OCI-LY1 (cell line): ENCODE measurements at regions not wholly inside any gene's neighbourhood (a gene's known extent, or its start where the extent isn't known, plus 50 kb on each side); places are given as distances from the start of the nearest gene placed in this dataset.

Experiments
- H2AFZ ChIP-seq: fragments of 200-600 bp; sonication (generic), shearing (Covaris generic); 2 replicates; pipeline ENCODE4 v1.6.0; 2014; ENCODE audit warnings: antibody characterized with exemption, mild to moderate bottlenecking, low read length
- H3F3A ChIP-seq: fragments of 200-600 bp; sonication (generic), shearing (Covaris generic); 2 replicates; pipeline ENCODE4 v1.6.0; 2014; ENCODE audit warnings: mild to moderate bottlenecking, antibody characterized with exemption, low read length, moderate library complexity; ENCODE audit not compliant: insufficient read depth
- H3K27ac ChIP-seq: fragments of 200-600 bp; sonication (generic); 2 replicates; pipeline ENCODE4 v1.5.1; 2014; ENCODE audit warnings: low read length, mixed run types, mild to moderate bottlenecking, low read depth; ENCODE audit not compliant: poor library complexity, severe bottlenecking
- H3K27me3 ChIP-seq: fragments of 200-600 bp; sonication (generic); 2 replicates; pipeline ENCODE4 v1.6.0; 2014; ENCODE audit warnings: antibody characterized with exemption, mild to moderate bottlenecking, low read length, moderate library complexity; ENCODE audit not compliant: insufficient read depth
- H3K36me3 ChIP-seq: fragments of 200-600 bp; sonication (generic); 2 replicates; pipeline ENCODE4 v1.6.1; 2014; ENCODE audit warnings: mild to moderate bottlenecking, antibody characterized with exemption, low read length, moderate library complexity, mixed read lengths; ENCODE audit not compliant: insufficient read depth
- H3K4me1 ChIP-seq: fragments of 200-600 bp; sonication (generic); 2 replicates; pipeline ENCODE4 v1.5.1; 2014; ENCODE audit warnings: mild to moderate bottlenecking, low read length, moderate library complexity; ENCODE audit not compliant: insufficient read depth, severe bottlenecking
- H3K4me2 ChIP-seq: fragments of 200-600 bp; sonication (generic), shearing (Covaris generic); 2 replicates; pipeline ENCODE4 v1.6.1; 2014; ENCODE audit warnings: low read length
- H3K4me3 ChIP-seq: fragments of 200-600 bp; sonication (generic); 2 replicates; pipeline ENCODE4 v1.5.1; 2014; ENCODE audit warnings: low read length, low read depth, mild to moderate bottlenecking, mixed read lengths; ENCODE audit not compliant: poor library complexity, severe bottlenecking
- H3K79me2 ChIP-seq: fragments of 200-600 bp; shearing (Covaris generic); 2 replicates; pipeline ENCODE4 v1.6.1; 2016; ENCODE audit warnings: mixed run types, low read length, mixed read lengths; ENCODE audit not compliant: insufficient read depth
- H3K9ac ChIP-seq: fragments of 200-600 bp; sonication (generic), shearing (Covaris generic); 2 replicates; pipeline ENCODE4 v1.6.1; 2014; ENCODE audit warnings: mild to moderate bottlenecking, low read length, mixed read lengths
- H3K9me2 ChIP-seq: fragments of 200-600 bp; sonication (generic), shearing (Covaris generic); 2 replicates; pipeline ENCODE4 v1.6.1; 2014; ENCODE audit warnings: low read depth, mild to moderate bottlenecking, low read length, mixed read lengths
- H3K9me3 ChIP-seq: fragments of 200-600 bp; shearing (Covaris generic); 2 replicates; pipeline ENCODE4 v1.6.1; 2014; ENCODE audit warnings: low read length, mixed read lengths
- H4K20me1 ChIP-seq: fragments of 200-600 bp; sonication (generic), shearing (Covaris generic); 2 replicates; pipeline ENCODE4 v1.6.0; 2016; ENCODE audit warnings: mild to moderate bottlenecking, low read length; ENCODE audit not compliant: insufficient read depth
- CTCF ChIP-seq: fragments of 200-600 bp; sonication (generic), shearing (Covaris generic); IDR thresholded peaks from 2 replicates; pipeline ENCODE4 v1.5.1; 2017; ENCODE audit warnings: mild to moderate bottlenecking, antibody characterized with exemption, low read length, moderate library complexity, mixed read lengths
- EZH2 ChIP-seq: fragments of 200-600 bp; sonication (generic), shearing (Covaris generic); IDR thresholded peaks from 2 replicates; pipeline ENCODE4 v1.8.0; 2017; ENCODE audit warnings: borderline replicate concordance, mixed run types, mild to moderate bottlenecking, antibody characterized with exemption, low read length, moderate library complexity, mixed read lengths

GRCh38 chr2:57878866-57879210 is 167.8 kb upstream of the VRK2 start:
- Histone ChIP-seq H3K27ac (no peak overlapping the region), H2AFZ (no peak overlapping the region), H3K36me3 (no peaks in the 10 kb centered on the region), H3K4me1 (no peaks in the 10 kb centered on the region), H3K9me3 (no peaks in the 10 kb centered on the region), H3K4me2 (no peak overlapping the region), H3K9ac (no peak overlapping the region), H3K9me2 (no peaks in the 10 kb centered on the region), H3F3A (no peaks in the 10 kb centered on the region), H3K79me2 (no peaks in the 10 kb centered on the region), H3K4me3 (no peak overlapping the region), H3K27me3 (no peaks in the 10 kb centered on the region), H4K20me1 (no peaks in the 10 kb centered on the region)
- no peak for TF ChIP-seq CTCF
- TF ChIP-seq EZH2, result no peak

GRCh38 chr2:57880446-57880845 is 166.2 kb upstream of the VRK2 start:
- H3K4me3 ChIP-seq, result no peak overlapping the region
- H3K4me2 ChIP-seq, result no peak overlapping the region
- no peaks in the 10 kb centered on the region for H3K36me3 ChIP-seq
- H3K27ac ChIP-seq, result no peak overlapping the region
- no peaks in the 10 kb centered on the region for H3K9me2 ChIP-seq
- no peaks in the 10 kb centered on the region for H3K79me2 ChIP-seq
- H4K20me1 ChIP-seq, result no peaks in the 10 kb centered on the region
- H3K9ac ChIP-seq, result no peak overlapping the region
- no peak overlapping the region for H2AFZ ChIP-seq
- H3K4me1 ChIP-seq, result no peaks in the 10 kb centered on the region
- TF ChIP-seq CTCF (no peak), EZH2 (no peak)
- no peaks in the 10 kb centered on the region for H3F3A ChIP-seq
- no peaks in the 10 kb centered on the region for H3K9me3 ChIP-seq
- no peaks in the 10 kb centered on the region for H3K27me3 ChIP-seq

- no peaks in the 10 kb centered on the region for H3K27me3 ChIP-seq
- H3K27ac ChIP-seq, result no peak overlapping the region
- H3K4me3 ChIP-seq, result no peak overlapping the region
- no peak overlapping the region for H3K4me2 ChIP-seq
- H3K36me3 ChIP-seq, result no peaks in the 10 kb centered on the region
- H3K9me3 ChIP-seq, result no peaks in the 10 kb centered on the region
- no peaks in the 10 kb centered on the region for H3K4me1 ChIP-seq
- H3K9me2 ChIP-seq, result no peaks in the 10 kb centered on the region
- H2AFZ ChIP-seq, result no peak overlapping the region
- H3F3A ChIP-seq, result no peaks in the 10 kb centered on the region
- H4K20me1 ChIP-seq, result no peaks in the 10 kb centered on the region
- H3K79me2 ChIP-seq, result no peaks in the 10 kb centered on the region
- TF ChIP-seq CTCF, result no peak
- TF ChIP-seq EZH2, result no peak
- H3K9ac ChIP-seq, result no peak overlapping the region
Observed at GRCh38 chr2:57880967-57881366, 165.6 kb upstream of the VRK2 start.
